SU-DHL-6 (cell line): ENCODE measurements at regions not wholly inside any gene's neighbourhood (a gene's known extent, or its start where the extent isn't known, plus 50 kb on each side); places are given as distances from the start of the nearest gene placed in this dataset.

Experiments
- H2AFZ ChIP-seq: fragments of 200-600 bp; sonication (generic); 2 replicates; pipeline ENCODE4 v1.6.1; 2014; ENCODE audit warnings: low read depth, mild to moderate bottlenecking, moderate library complexity, mixed read lengths, antibody characterized with exemption, low read length; ENCODE audit not compliant: severe bottlenecking
- H3F3A ChIP-seq: fragments of 200-600 bp; shearing (Covaris generic); 2 replicates; pipeline ENCODE4 v1.6.0; 2016; ENCODE audit warnings: antibody characterized with exemption, mild to moderate bottlenecking; ENCODE audit not compliant: insufficient read depth
- H3K27ac ChIP-seq: fragments of 200-600 bp; sonication (generic); 2 replicates; pipeline ENCODE4 v1.5.1; 2016; ENCODE audit warnings: low read depth, mild to moderate bottlenecking, low read length, moderate library complexity, mixed read lengths
- H3K27me3 ChIP-seq: fragments of 200-600 bp; sonication (generic), shearing (Covaris generic); 2 replicates; pipeline ENCODE4 v1.6.0; 2014; ENCODE audit warnings: mild to moderate bottlenecking, low read length
- H3K36me3 ChIP-seq: fragments of 200-600 bp; sonication (generic); 2 replicates; pipeline ENCODE4 v1.6.1; 2014; ENCODE audit warnings: mild to moderate bottlenecking, low read length, mixed read lengths
- H3K4me2 ChIP-seq: fragments of 300-600, 200-600 bp; shearing (Covaris generic), sonication (generic); 2 replicates; pipeline ENCODE4 v1.6.0; 2014; ENCODE audit warnings: low read length, low read depth, mild to moderate bottlenecking; ENCODE audit not compliant: poor library complexity, severe bottlenecking
- H3K4me3 ChIP-seq: fragments of 200-600 bp; sonication (generic); 2 replicates; pipeline ENCODE4 v1.5.1; 2014; ENCODE audit warnings: antibody characterized with exemption, low read length, mild to moderate bottlenecking, mixed read lengths; ENCODE audit not compliant: insufficient read depth, poor library complexity, severe bottlenecking
- H3K79me2 ChIP-seq: fragments of 200-600 bp; sonication (generic); 2 replicates; pipeline ENCODE4 v1.6.1; 2014; ENCODE audit warnings: mild to moderate bottlenecking, low read length, moderate library complexity; ENCODE audit not compliant: insufficient read depth
- H3K9ac ChIP-seq: fragments of 200-600 bp; sonication (generic); 2 replicates; pipeline ENCODE4 v1.7.0; 2014; ENCODE audit warnings: mild to moderate bottlenecking, low read length
- H3K9me2 ChIP-seq: fragments of 200-600 bp; sonication (generic); replicated peaks from 2 replicates; pipeline ENCODE4 v1.6.1; 2014; ENCODE audit warnings: low read length; ENCODE audit not compliant: insufficient read depth
- H3K9me3 ChIP-seq: fragments of 200-600 bp; sonication (generic); 2 replicates; pipeline ENCODE4 v1.6.1; 2014; ENCODE audit warnings: low read length, mixed read lengths; ENCODE audit not compliant: insufficient read depth
- H4K20me1 ChIP-seq: fragments of 200-600 bp; sonication (generic); 2 replicates; pipeline ENCODE4 v1.6.1; 2014; ENCODE audit warnings: low read depth, mild to moderate bottlenecking, antibody characterized with exemption, low read length, moderate library complexity, mixed read lengths
- EZH2phosphoT487 ChIP-seq: fragments of 200-600 bp; sonication (generic), shearing (Covaris generic); conservative IDR thresholded peaks from 2 replicates; pipeline ENCODE4 v1.6.1; 2018; ENCODE audit warnings: mild to moderate bottlenecking, antibody characterized with exemption, low read length, moderate library complexity, mixed read lengths
- TF ChIP-seq, protein P1 (sequence below): fragments of 200-600 bp; sonication (generic); IDR thresholded peaks from one replicate; pipeline ENCODE4 v1.5.1; 2017; ENCODE audit warnings: antibody characterized with exemption, mild to moderate bottlenecking, low read length, moderate library complexity; ENCODE audit not compliant: insufficient read depth, poor library complexity, severe bottlenecking

DNA sequence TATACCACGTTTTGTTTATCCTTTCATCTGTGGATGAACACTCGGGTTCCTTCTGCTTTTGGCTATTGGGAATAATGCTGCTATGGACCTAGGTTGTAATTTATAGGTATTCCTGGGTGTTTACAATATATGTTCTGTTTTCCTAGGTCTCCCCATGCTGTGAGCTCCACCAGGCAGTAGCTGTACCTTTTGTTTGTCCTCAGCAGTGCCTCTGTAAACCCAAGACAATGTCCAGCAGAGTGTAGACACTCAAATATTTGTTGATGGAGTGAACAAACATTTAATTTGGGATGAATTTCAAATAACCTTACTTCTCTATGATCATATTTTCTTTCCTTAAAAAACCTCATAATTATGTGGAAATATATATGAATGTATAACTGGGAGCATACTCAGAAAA, 259.5 kb upstream of the BOD1L1 start:
- no peak overlapping the region for H3K9ac ChIP-seq
- TF ChIP-seq, protein P1, sequence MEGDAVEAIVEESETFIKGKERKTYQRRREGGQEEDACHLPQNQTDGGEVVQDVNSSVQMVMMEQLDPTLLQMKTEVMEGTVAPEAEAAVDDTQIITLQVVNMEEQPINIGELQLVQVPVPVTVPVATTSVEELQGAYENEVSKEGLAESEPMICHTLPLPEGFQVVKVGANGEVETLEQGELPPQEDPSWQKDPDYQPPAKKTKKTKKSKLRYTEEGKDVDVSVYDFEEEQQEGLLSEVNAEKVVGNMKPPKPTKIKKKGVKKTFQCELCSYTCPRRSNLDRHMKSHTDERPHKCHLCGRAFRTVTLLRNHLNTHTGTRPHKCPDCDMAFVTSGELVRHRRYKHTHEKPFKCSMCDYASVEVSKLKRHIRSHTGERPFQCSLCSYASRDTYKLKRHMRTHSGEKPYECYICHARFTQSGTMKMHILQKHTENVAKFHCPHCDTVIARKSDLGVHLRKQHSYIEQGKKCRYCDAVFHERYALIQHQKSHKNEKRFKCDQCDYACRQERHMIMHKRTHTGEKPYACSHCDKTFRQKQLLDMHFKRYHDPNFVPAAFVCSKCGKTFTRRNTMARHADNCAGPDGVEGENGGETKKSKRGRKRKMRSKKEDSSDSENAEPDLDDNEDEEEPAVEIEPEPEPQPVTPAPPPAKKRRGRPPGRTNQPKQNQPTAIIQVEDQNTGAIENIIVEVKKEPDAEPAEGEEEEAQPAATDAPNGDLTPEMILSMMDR, result no peak
- TF ChIP-seq EZH2phosphoT487, result no peak
- no peaks in the 10 kb centered on the region for H3K36me3 ChIP-seq
- no peaks in the 10 kb centered on the region for H3K27me3 ChIP-seq
- H2AFZ ChIP-seq, result no peak overlapping the region
- no peaks in the 10 kb centered on the region for H3K9me3 ChIP-seq
- no peaks in the 10 kb centered on the region for H3F3A ChIP-seq
- no peaks in the 10 kb centered on the region for H3K9me2 ChIP-seq
- no peaks in the 10 kb centered on the region for H3K79me2 ChIP-seq
- no peak overlapping the region for H3K4me3 ChIP-seq
- no peak overlapping the region for H3K27ac ChIP-seq
- H4K20me1 ChIP-seq, result no peaks in the 10 kb centered on the region
- H3K4me2 ChIP-seq, result no peak overlapping the region

DNA sequence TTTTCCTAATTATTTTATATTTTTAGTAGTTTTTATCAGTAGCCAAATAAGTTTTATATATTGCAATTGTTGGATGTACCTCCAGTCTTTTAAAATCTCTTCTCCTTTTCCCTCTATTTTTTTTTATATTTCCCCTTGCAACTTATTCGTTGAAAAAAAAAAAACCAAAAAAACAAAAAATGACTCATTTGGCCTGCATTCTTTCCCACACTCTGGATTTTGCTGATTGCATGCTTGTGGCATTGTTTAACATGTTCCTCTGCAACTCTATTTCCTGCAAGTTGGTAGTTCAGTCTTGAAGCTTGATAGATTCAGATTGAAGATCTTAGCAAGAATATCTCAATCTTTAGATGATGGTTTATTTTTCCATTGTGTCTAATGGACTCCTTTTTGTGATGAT, 260.6 kb upstream of the BOD1L1 start:
- Histone ChIP-seq H3K9me3 (no peaks in the 10 kb centered on the region), H3F3A (no peaks in the 10 kb centered on the region), H3K79me2 (no peaks in the 10 kb centered on the region), H3K4me3 (no peak overlapping the region), H3K27me3 (no peaks in the 10 kb centered on the region), H3K9me2 (no peaks in the 10 kb centered on the region), H3K27ac (no peak overlapping the region), H3K9ac (no peak overlapping the region), H3K4me2 (no peak overlapping the region), H4K20me1 (no peaks in the 10 kb centered on the region), H3K36me3 (no peaks in the 10 kb centered on the region), H2AFZ (no peak overlapping the region)
- TF ChIP-seq EZH2phosphoT487, result no peak
- TF ChIP-seq, protein P1, result no peak

DNA sequence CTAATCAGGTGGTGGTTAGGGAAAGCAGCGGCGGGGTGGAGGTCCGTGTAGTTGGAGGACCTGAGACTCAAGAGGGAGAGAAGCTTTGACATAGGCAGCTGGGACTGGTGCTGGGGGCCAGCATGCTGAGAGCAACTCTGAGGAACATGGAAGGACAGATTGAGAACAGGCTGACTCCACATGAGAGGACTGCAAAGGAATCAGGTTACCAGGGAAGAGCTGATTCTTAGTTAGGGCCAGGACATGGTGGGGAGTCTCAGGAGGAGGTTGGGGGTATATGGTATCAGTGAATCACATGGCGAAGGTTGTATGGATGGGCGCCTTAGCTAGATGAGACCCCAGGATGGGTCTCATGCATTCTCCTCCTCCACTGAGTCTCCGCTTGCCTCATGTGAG, 264.0 kb upstream of the BOD1L1 start:
- Histone ChIP-seq H3K9me3 (no peaks in the 10 kb centered on the region), H4K20me1 (no peaks in the 10 kb centered on the region), H3K79me2 (no peaks in the 10 kb centered on the region), H3K27me3 (no peaks in the 10 kb centered on the region), H3K27ac (no peak overlapping the region), H3K4me2 (no peak overlapping the region), H3K9ac (no peak overlapping the region), H3K9me2 (no peaks in the 10 kb centered on the region), H3K36me3 (no peaks in the 10 kb centered on the region), H3K4me3 (no peak overlapping the region), H2AFZ (no peak overlapping the region), H3F3A (no peaks in the 10 kb centered on the region)
- no peak for TF ChIP-seq EZH2phosphoT487
- TF ChIP-seq, protein P1, result no peak

DNA sequence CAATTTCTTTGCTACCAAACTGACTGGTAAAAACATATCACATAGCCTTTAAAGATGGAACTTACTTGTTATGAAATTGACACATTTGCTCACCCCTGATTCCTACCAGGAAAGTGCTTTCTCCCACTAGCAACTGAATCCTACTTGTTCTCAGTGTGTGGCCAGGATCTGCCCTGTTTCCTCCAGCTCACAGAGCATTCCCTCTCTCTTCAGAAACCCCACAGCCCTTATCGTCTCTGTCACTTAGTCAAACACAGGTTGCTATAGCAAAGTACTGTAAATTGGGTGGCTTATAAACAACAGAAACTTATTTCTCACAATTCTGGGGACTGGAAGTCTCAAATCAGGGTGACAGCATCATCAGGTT, 265.2 kb upstream of the BOD1L1 start:
- no peaks in the 10 kb centered on the region for H3K9me3 ChIP-seq
- no peaks in the 10 kb centered on the region for H3F3A ChIP-seq
- H2AFZ ChIP-seq, result no peak overlapping the region
- H3K36me3 ChIP-seq, result no peaks in the 10 kb centered on the region
- no peak overlapping the region for H3K4me2 ChIP-seq
- no peak overlapping the region for H3K27ac ChIP-seq
- no peak overlapping the region for H3K9ac ChIP-seq
- no peaks in the 10 kb centered on the region for H4K20me1 ChIP-seq
- H3K4me3 ChIP-seq, result no peak overlapping the region
- H3K9me2 ChIP-seq, result no peaks in the 10 kb centered on the region
- no peak for TF ChIP-seq EZH2phosphoT487
- TF ChIP-seq, protein P1, result no peak
- H3K79me2 ChIP-seq, result no peaks in the 10 kb centered on the region
- no peaks in the 10 kb centered on the region for H3K27me3 ChIP-seq
